Gastroesophageal sphincter (tissue), 3 donors: ENCODE measurements at regions not wholly inside any gene's neighbourhood (a gene's known extent, or its start where the extent isn't known, plus 50 kb on each side); places are given as distances from the start of the nearest gene placed in this dataset.

Source experiments
- POLR2A ChIP-seq, 2 donors: fragments of 450-650 bp; IDR thresholded peaks; one replicate each; pipeline ENCODE4 v1.6.1; 2017; ENCODE audit warnings: antibody characterized with exemption in 2 of 2, mild to moderate bottlenecking in 2 of 2, moderate library complexity in 1 of 2
- TF ChIP-seq, protein P1 (sequence below), 4 experiments: fragments of 200-600 bp in 2 of 4; fragments of 450-650 bp in 2 of 4; sonication (generic) in 1 of 4; IDR thresholded peaks; one replicate each; pipeline ENCODE4 v1.5.1; 2017 to 2019; ENCODE audit warnings: antibody characterized with exemption in 4 of 4, mild to moderate bottlenecking in 2 of 4, moderate library complexity in 2 of 4

DNA sequence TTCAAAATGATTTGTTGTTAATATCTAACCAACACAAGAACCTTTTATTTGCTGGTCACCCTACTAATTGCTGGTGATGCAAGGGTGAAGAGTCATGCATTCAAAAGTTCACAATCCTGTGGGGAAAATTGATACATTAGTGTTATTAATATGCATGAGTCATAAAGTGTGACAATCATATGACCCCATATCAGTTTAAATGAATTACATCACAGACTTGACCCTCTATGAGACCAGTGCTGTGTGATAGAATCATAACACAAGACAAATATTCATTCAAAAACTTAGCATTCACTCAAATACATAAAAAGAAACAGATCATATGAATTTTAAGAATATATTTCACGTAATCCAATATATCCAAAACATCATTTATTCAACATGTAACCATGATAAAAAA lies 304.6 kb upstream of the CDH12 start:
- TF ChIP-seq, protein P1, sequence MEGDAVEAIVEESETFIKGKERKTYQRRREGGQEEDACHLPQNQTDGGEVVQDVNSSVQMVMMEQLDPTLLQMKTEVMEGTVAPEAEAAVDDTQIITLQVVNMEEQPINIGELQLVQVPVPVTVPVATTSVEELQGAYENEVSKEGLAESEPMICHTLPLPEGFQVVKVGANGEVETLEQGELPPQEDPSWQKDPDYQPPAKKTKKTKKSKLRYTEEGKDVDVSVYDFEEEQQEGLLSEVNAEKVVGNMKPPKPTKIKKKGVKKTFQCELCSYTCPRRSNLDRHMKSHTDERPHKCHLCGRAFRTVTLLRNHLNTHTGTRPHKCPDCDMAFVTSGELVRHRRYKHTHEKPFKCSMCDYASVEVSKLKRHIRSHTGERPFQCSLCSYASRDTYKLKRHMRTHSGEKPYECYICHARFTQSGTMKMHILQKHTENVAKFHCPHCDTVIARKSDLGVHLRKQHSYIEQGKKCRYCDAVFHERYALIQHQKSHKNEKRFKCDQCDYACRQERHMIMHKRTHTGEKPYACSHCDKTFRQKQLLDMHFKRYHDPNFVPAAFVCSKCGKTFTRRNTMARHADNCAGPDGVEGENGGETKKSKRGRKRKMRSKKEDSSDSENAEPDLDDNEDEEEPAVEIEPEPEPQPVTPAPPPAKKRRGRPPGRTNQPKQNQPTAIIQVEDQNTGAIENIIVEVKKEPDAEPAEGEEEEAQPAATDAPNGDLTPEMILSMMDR (IDR thresholded peaks at IDR 0.05): no peak
- no peak for TF ChIP-seq POLR2A (IDR thresholded peaks at IDR 0.05)
